SK-N-SH (cell line): ENCODE measurements at regions not wholly inside any gene's neighbourhood (a gene's known extent, or its start where the extent isn't known, plus 50 kb on each side); places are given as distances from the start of the nearest gene placed in this dataset.

Source experiments
- CTCF ChIA-PET: fragments of 300-600, 350-600 bp; formaldehyde crosslinking; extraction: SDS; loops from one replicate; lab custom pipeline; 2021; lab: Yijun Ruan, JAX
- POLR2A ChIA-PET: fragments of 350-600 bp; sonication (Branson Sonifier 250); formaldehyde crosslinking; extraction: SDS; loops from one replicate; lab custom pipeline; 2020; ENCODE audit warnings: antibody characterized with exemption, inconsistent platforms; lab: Yijun Ruan, JAX
- DNase-seq: peaks from one replicate; pipeline ENCODE4 v3.0.0; 2012
- H2AFZ ChIP-seq: fragments of 200-600 bp; sonication (generic); 2 replicates; pipeline ENCODE4 v1.8.1; 2016; ENCODE audit warnings: antibody characterized with exemption, mild to moderate bottlenecking, low read depth
- H3F3A ChIP-seq: fragments of 200-600 bp; sonication (generic); replicated peaks from 2 replicates; pipeline ENCODE3; 2016; ENCODE audit warnings: antibody characterized with exemption, mild to moderate bottlenecking; ENCODE audit not compliant: insufficient read depth
- H3K27ac ChIP-seq, 2 experiments: fragments of 200-500 bp in 1 of 2; fragments of 200-600 bp in 1 of 2; sonication (Bioruptor generic) in 1 of 2; sonication (generic), shearing (Covaris generic) in 1 of 2; 2 replicates each; pipeline versions ENCODE4 v1.5.1 to v1.6.1; 2014 to 2016; ENCODE audit warnings: low read depth in 2 of 2, inconsistent platforms in 1 of 2, low read length in 1 of 2, mild to moderate bottlenecking in 1 of 2, mixed read lengths in 1 of 2
- H3K27me3 ChIP-seq: fragments of 200-600 bp; sonication (generic), shearing (Covaris generic); 2 replicates; pipeline ENCODE4 v1.6.1; 2016; ENCODE audit warnings: mixed run types; ENCODE audit not compliant: insufficient read depth
- H3K36me3 ChIP-seq, 2 experiments: fragments of 200-500 bp in 1 of 2; fragments of 200-600 bp in 1 of 2; sonication (Bioruptor generic) in 1 of 2; sonication (generic) in 1 of 2; replicated peaks in 1 of 2; 2 replicates each; pipeline versions ENCODE3 to v1.5.1; 2014 to 2016; ENCODE audit warnings: low read length in 1 of 2, mild to moderate bottlenecking in 1 of 2; ENCODE audit not compliant: insufficient read depth in 2 of 2, control insufficient read depth in 1 of 2
- H3K4me1 ChIP-seq, 2 experiments: fragments of 200-500 bp in 1 of 2; fragments of 200-600 bp in 1 of 2; sonication (Bioruptor generic) in 1 of 2; sonication (generic), shearing (Covaris generic) in 1 of 2; 2 replicates each; pipeline versions ENCODE4 v1.5.1 to v1.6.1; 2014 to 2016; ENCODE audit warnings: low read depth in 1 of 2, low read length in 1 of 2, mixed run types in 1 of 2; ENCODE audit not compliant: insufficient read depth in 2 of 2, control insufficient read depth in 1 of 2
- H3K4me2 ChIP-seq: fragments of 200-600 bp; sonication (generic), shearing (Covaris generic); 2 replicates; pipeline ENCODE4 v1.6.1; 2017; ENCODE audit warnings: mixed run types
- H3K4me3 ChIP-seq, 2 experiments: fragments of 200-500 bp in 1 of 2; fragments of 200-600 bp in 1 of 2; sonication (Bioruptor generic) in 1 of 2; sonication (generic), shearing (Covaris generic) in 1 of 2; 2 replicates each; pipeline versions ENCODE4 v1.5.1 to v1.8.1; 2014 to 2016; ENCODE audit warnings: low read depth in 2 of 2, inconsistent platforms in 1 of 2, low read length in 1 of 2, mild to moderate bottlenecking in 1 of 2, mixed read lengths in 1 of 2, moderate library complexity in 1 of 2
- H3K79me2 ChIP-seq: fragments of 200-600 bp; sonication (generic); 2 replicates; pipeline ENCODE4 v1.8.1; 2017; ENCODE audit warnings: mild to moderate bottlenecking; ENCODE audit not compliant: insufficient read depth
- H3K9ac ChIP-seq: fragments of 200-600 bp; sonication (generic); 2 replicates; pipeline ENCODE4 v1.6.1; 2017; ENCODE audit warnings: mixed run types
- H3K9me2 ChIP-seq: fragments of 200-600 bp; sonication (generic); 2 replicates; pipeline ENCODE4 v1.6.1; 2017; ENCODE audit warnings: mixed run types
- H3K9me3 ChIP-seq: fragments of 200-600 bp; sonication (generic); 2 replicates; pipeline ENCODE4 v1.6.1; 2017; ENCODE audit warnings: mixed run types, mild to moderate bottlenecking, moderate library complexity
- H4K20me1 ChIP-seq: fragments of 200-600 bp; sonication (generic); 2 replicates; pipeline ENCODE4 v1.6.1; 2017; ENCODE audit warnings: mild to moderate bottlenecking, mixed run types; ENCODE audit not compliant: insufficient read depth
- FOSL2 ChIP-seq: IDR thresholded peaks from 2 replicates; pipeline ENCODE4 v1.4.0; 2012; ENCODE audit warnings: low read depth, mild to moderate bottlenecking, moderate library complexity, borderline replicate concordance
- FOXM1 ChIP-seq: IDR thresholded peaks from 2 replicates; pipeline ENCODE4 v1.4.0; 2012; ENCODE audit warnings: low read depth, mild to moderate bottlenecking
- GABPA ChIP-seq: IDR thresholded peaks from 2 replicates; pipeline ENCODE4 v1.4.0; 2012; ENCODE audit warnings: low read depth, mild to moderate bottlenecking
- MXI1 ChIP-seq: IDR thresholded peaks from 2 replicates; pipeline ENCODE4 v1.6.1; 2012; ENCODE audit warnings: mild to moderate bottlenecking, low read depth, low read length, improper control_type of control experiment
- POLR2AphosphoS5 ChIP-seq: IDR thresholded peaks from 2 replicates; pipeline ENCODE4 v1.6.1; 2012; ENCODE audit warnings: low read depth, low read length
- RFX5 ChIP-seq: IDR thresholded peaks from 2 replicates; pipeline ENCODE4 v1.6.1; 2012; ENCODE audit warnings: mild to moderate bottlenecking, improper control_type of control experiment, low read length
- RXRA ChIP-seq: IDR thresholded peaks from 2 replicates; pipeline ENCODE4 v1.4.0; 2012; ENCODE audit warnings: low read depth, mild to moderate bottlenecking, borderline replicate concordance
- SIN3A ChIP-seq: IDR thresholded peaks from 2 replicates; pipeline ENCODE4 v1.6.1; 2012; ENCODE audit warnings: low read depth, mild to moderate bottlenecking, low read length, moderate library complexity, borderline replicate concordance
- TAF1 ChIP-seq: IDR thresholded peaks from 2 replicates; pipeline ENCODE4 v1.6.1; 2012; ENCODE audit warnings: low read depth, mild to moderate bottlenecking, low read length, moderate library complexity, borderline replicate concordance
- WGBS: methylation state at CpG from one replicate; pipeline ENCODE4 v1.1.6; 2017; ENCODE audit warnings: low lambda C conversion rate; 5-methylcytosine and 5-hydroxymethylcytosine counted together
- TF ChIP-seq, protein P1 (sequence below): IDR thresholded peaks from 2 replicates; pipeline ENCODE4 v1.4.0; 2012; ENCODE audit warnings: low read depth
- TF ChIP-seq, protein P2 (sequence below): fragments of 150-350 bp; IDR thresholded peaks from 2 replicates; pipeline ENCODE4 v1.6.1; 2016; ENCODE audit warnings: mild to moderate bottlenecking, low read depth, low read length

- no peaks in the 10 kb centered on the region for H3K9me2 ChIP-seq
- H2AFZ ChIP-seq = no peak overlapping the region
- no peak overlapping the region for H3K4me2 ChIP-seq
- no peaks in the 10 kb centered on the region for H3K79me2 ChIP-seq
- POLR2A ChIA-PET = no interaction called here
- no peaks in the 10 kb centered on the region; a peak in 1 of 4 replicates for H3K4me1 ChIP-seq
- CTCF ChIA-PET = interaction anchor here (0.6 to 8.1 kb wide), 4 partner anchors 10 to 716 kb away, joined by 3 to 276 read pairs (median 4); no protein-coding TSS in a partner anchor
- TF ChIP-seq FOSL2 (no peak), RXRA (no peak), FOXM1 (no peak)
- TF ChIP-seq, protein P1, sequence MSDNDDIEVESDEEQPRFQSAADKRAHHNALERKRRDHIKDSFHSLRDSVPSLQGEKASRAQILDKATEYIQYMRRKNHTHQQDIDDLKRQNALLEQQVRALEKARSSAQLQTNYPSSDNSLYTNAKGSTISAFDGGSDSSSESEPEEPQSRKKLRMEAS = no peak
- H3K27ac ChIP-seq = no peak overlapping the region
- no peak for DNase-seq
- no peaks in the 10 kb centered on the region for H3K27me3 ChIP-seq
- WGBS = 37% methylated on average over 12 of the region's 12 CpGs
- H3K36me3 ChIP-seq = no peaks in the 10 kb centered on the region
- no peak overlapping the region for H3K9ac ChIP-seq
- H4K20me1 ChIP-seq = no peaks in the 10 kb centered on the region
- no peaks in the 10 kb centered on the region for H3F3A ChIP-seq
- no peaks in the 10 kb centered on the region for H3K9me3 ChIP-seq
- no peak overlapping the region for H3K4me3 ChIP-seq
Observed at GRCh38 chr10:123585477-123586445, 80.4 kb upstream of the GPR26 start.

DNA sequence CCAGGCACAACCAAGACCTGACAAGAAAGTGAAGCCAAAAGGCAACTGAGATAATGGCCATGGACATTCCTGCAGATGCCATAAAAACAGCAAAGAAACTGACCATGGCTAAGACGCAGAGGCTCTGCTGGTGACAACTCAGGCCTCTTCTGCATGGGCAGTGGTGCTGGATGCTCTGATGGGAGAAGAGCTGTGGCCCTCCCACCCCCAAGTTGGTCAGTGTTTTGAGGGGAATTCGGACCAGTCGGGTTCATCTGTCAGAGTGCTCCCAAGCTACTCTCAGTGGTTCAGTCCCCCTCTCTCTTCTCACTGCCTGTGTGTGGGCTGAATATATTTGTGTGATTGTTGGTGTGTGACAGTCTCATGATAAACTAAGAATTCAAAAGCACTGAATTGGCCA, 79.0 kb upstream of the GPR26 start:
- CTCF ChIA-PET = interaction anchor here (0.6 to 1.5 kb wide), 2 partner anchors 276 to 380 kb away, joined by 3 to 4 read pairs; no protein-coding TSS in a partner anchor
- DNase-seq = no peak
- H4K20me1 ChIP-seq = no peaks in the 10 kb centered on the region
- no peaks in the 10 kb centered on the region for H3K36me3 ChIP-seq
- H3K9me3 ChIP-seq = peaks cover 5% of the 10 kb centered on the region; the same call in 1 of the 2 replicates
- H3K4me2 ChIP-seq = no peak overlapping the region
- no peak overlapping the region for H2AFZ ChIP-seq
- no peak overlapping the region for H3K4me3 ChIP-seq
- WGBS = 36% methylated on average over 3 of the region's 3 CpGs
- POLR2A ChIA-PET = no interaction called here
- TF ChIP-seq MXI1 = no peak
- H3K27me3 ChIP-seq = no peaks in the 10 kb centered on the region
- no peaks in the 10 kb centered on the region for H3F3A ChIP-seq
- no peaks in the 10 kb centered on the region; a peak in 1 of 4 replicates for H3K4me1 ChIP-seq
- no peak overlapping the region for H3K27ac ChIP-seq
- no peaks in the 10 kb centered on the region for H3K79me2 ChIP-seq
- no peaks in the 10 kb centered on the region for H3K9me2 ChIP-seq
- H3K9ac ChIP-seq = no peak overlapping the region

GRCh38 chr10:123588386-123588914, 77.7 kb upstream of the GPR26 start:
- Histone ChIP-seq H3K9me3 (peaks cover 5% of the 10 kb centered on the region; the same call in 1 of the 2 replicates), H3K9me2 (no peaks in the 10 kb centered on the region), H3K36me3 (no peaks in the 10 kb centered on the region)
- TF ChIP-seq POLR2AphosphoS5 (no peak), TAF1 (no peak), GABPA (no peak), RFX5 (no peak), SIN3A (no peak)
- TF ChIP-seq, protein P2, sequence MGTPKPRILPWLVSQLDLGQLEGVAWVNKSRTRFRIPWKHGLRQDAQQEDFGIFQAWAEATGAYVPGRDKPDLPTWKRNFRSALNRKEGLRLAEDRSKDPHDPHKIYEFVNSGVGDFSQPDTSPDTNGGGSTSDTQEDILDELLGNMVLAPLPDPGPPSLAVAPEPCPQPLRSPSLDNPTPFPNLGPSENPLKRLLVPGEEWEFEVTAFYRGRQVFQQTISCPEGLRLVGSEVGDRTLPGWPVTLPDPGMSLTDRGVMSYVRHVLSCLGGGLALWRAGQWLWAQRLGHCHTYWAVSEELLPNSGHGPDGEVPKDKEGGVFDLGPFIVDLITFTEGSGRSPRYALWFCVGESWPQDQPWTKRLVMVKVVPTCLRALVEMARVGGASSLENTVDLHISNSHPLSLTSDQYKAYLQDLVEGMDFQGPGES = no peak
- TF ChIP-seq, all 33 proteins: peak for 0
- 28% methylated on average over 4 of the region's 7 CpGs for whole genome bisulfite sequencing
- Histone ChIP-seq H3K79me2 (no peaks in the 10 kb centered on the region), H2AFZ (no peak overlapping the region), H4K20me1 (no peaks in the 10 kb centered on the region), H3K27ac (no peak overlapping the region), H3K4me1 (no peaks in the 10 kb centered on the region; a peak in 1 of 4 replicates), H3F3A (no peaks in the 10 kb centered on the region), H3K4me2 (no peak overlapping the region), H3K9ac (no peak overlapping the region), H3K27me3 (no peaks in the 10 kb centered on the region), H3K4me3 (no peak overlapping the region)
- CTCF ChIA-PET = interaction anchor here (1.1 kb wide), 1 partner anchor 379 kb away, joined by 4 read pairs; no protein-coding TSS in a partner anchor
- POLR2A ChIA-PET = no interaction called here
- DNase-seq = no peak
